ENCODE measurements at regions not wholly inside any gene's neighbourhood (a gene's known extent, or its start where the extent isn't known, plus 50 kb on each side); places are given as distances from the start of the nearest gene placed in this dataset.
"Not testable (repeated sequence)": the region's sequence is repeated elsewhere in the genome, so short reads cannot be mapped to it uniquely, and the experiment has no call there.

DNA sequence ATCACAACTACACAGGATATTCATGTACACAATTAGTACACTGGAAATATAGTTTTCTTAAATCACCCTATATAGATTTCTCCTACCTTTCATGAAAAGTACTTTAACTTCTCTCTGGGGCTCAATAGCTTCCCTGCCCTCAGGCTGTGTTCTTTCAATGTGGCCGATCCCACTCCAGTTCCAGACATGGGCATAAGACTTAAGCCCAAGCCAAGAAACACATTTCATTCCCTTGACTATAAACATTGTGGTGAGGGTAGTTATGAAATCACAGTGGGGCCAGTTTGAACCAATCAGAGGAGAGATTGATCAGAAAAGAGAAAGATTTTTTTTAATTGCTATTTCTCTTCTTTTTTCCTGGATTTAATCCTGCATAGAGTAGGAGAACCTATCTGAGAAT is 904.6 kb upstream of the SORCS1 start:
- H3K27me3 Mint-ChIP-seq: no peaks in the 10 kb centered on the region
- H3K9me3 Mint-ChIP-seq: peaks cover 11% of the 10 kb centered on the region

GRCh38 chr10:108064746-108065260 is 900.3 kb upstream of the SORCS1 start:
- DNase-seq: no peak
- H3K4me1 Mint-ChIP-seq (ENCODE audit: low read depth): no peaks in the 10 kb centered on the region
- H3K9me3 Mint-ChIP-seq: peaks cover 12% of the 10 kb centered on the region
- no peak overlapping the region for H3K4me3 Mint-ChIP-seq
- no peaks in the 10 kb centered on the region for H3K36me3 Mint-ChIP-seq (ENCODE audit: low read depth)
- H3K27ac Mint-ChIP-seq: no peak overlapping the region
- H3K27me3 Mint-ChIP-seq: no peaks in the 10 kb centered on the region

More for the DNA sequence above, 904.6 kb upstream of the SORCS1 start:
- Mint-ChIP-seq H3K36me3 (ENCODE audit: low read depth) (no peaks in the 10 kb centered on the region), H3K4me1 (ENCODE audit: low read depth) (no peaks in the 10 kb centered on the region), H3K4me3 (no peak overlapping the region), H3K27ac (no peak overlapping the region)
- no peak for DNase-seq

GRCh38 chr10:108060246-108060645 is 895.7 kb upstream of the SORCS1 start:
- Mint-ChIP-seq H3K4me3 (no peak overlapping the region), H3K27me3 (no peaks in the 10 kb centered on the region), H3K9me3 (peaks cover 21% of the 10 kb centered on the region), H3K36me3 (ENCODE audit: low read depth) (no peaks in the 10 kb centered on the region), H3K4me1 (ENCODE audit: low read depth) (no peaks in the 10 kb centered on the region), H3K27ac (no peak overlapping the region)
- DNase-seq: no peak

DNA sequence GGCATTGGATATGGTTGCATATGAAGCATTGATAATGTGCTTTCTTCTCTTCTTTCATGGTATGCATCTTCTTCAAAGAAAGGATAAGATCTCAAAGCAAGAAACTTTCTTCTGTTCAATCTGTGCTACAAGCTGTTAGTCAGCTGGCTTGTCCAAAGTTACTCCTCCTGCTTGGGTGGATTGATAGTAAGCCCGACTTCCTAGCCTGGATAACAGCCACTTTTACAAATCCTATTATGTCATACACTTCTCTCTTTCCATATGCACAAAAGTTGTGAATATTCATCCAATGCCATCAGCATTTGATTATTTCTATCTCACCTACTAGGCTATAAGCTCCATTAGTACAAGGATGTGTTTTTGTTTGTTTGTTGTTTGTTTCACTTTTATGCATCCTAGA is 891.0 kb upstream of the SORCS1 start:
- Mint-ChIP-seq H3K9me3 (peaks cover 22% of the 10 kb centered on the region), H3K4me1 (ENCODE audit: low read depth) (no peaks in the 10 kb centered on the region), H3K27ac (no peak overlapping the region), H3K4me3 (no peak overlapping the region), H3K27me3 (no peaks in the 10 kb centered on the region), H3K36me3 (ENCODE audit: low read depth) (no peaks in the 10 kb centered on the region)
- no peak for DNase-seq

GRCh38 chr10:108052981-108053380 is 888.5 kb upstream of the SORCS1 start:
- Mint-ChIP-seq H3K9me3 (peaks cover 15% of the 10 kb centered on the region), H3K4me3 (no peak overlapping the region), H3K4me1 (ENCODE audit: low read depth) (no peaks in the 10 kb centered on the region), H3K36me3 (ENCODE audit: low read depth) (no peaks in the 10 kb centered on the region), H3K27me3 (no peaks in the 10 kb centered on the region), H3K27ac (no peak overlapping the region)
- DNase-seq: no peak

- no peak overlapping the region for H3K27ac Mint-ChIP-seq
- no peaks in the 10 kb centered on the region for H3K4me1 Mint-ChIP-seq (ENCODE audit: low read depth)
- peaks cover 10% of the 10 kb centered on the region for H3K9me3 Mint-ChIP-seq
- no peak overlapping the region for H3K4me3 Mint-ChIP-seq
- no peaks in the 10 kb centered on the region for H3K36me3 Mint-ChIP-seq (ENCODE audit: low read depth)
- H3K27me3 Mint-ChIP-seq: no peaks in the 10 kb centered on the region
- DNase-seq: no peak
Observed at GRCh38 chr10:108051218-108051617, 886.7 kb upstream of the SORCS1 start.

- Mint-ChIP-seq H3K4me1 (ENCODE audit: low read depth) (no peaks in the 10 kb centered on the region), H3K9me3 (peaks cover 10% of the 10 kb centered on the region), H3K27ac (no peak overlapping the region), H3K27me3 (no peaks in the 10 kb centered on the region), H3K4me3 (no peak overlapping the region), H3K36me3 (ENCODE audit: low read depth) (no peaks in the 10 kb centered on the region)
- DNase-seq: no peak
Observed at GRCh38 chr10:108050626-108051025, 886.1 kb upstream of the SORCS1 start.

DNA sequence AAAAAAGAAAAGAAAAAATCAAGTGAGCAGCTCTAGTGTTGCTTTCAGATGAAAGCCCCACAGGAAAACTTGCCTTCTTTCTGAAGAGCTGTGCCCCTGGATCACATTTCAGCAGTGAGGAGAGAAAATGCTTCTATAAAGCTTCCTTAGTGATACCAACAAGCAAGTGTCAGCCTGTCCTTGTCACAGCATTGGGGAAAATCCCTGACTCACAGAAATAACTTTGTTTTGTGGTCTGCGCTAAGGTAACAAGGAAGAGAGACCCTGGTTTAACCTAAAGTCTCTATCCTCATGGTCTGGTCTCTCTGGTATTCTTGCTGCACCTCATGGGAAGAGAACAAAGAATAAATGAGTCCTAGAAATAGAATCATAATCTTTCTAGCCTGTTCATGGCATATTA is 885.2 kb upstream of the SORCS1 start:
- DNase-seq: no peak
- no peak overlapping the region for H3K4me3 Mint-ChIP-seq
- H3K27ac Mint-ChIP-seq: no peak overlapping the region
- peaks cover 14% of the 10 kb centered on the region for H3K9me3 Mint-ChIP-seq
- no peaks in the 10 kb centered on the region for H3K27me3 Mint-ChIP-seq
- no peaks in the 10 kb centered on the region for H3K36me3 Mint-ChIP-seq (ENCODE audit: low read depth)
- no peaks in the 10 kb centered on the region for H3K4me1 Mint-ChIP-seq (ENCODE audit: low read depth)

- H3K27ac Mint-ChIP-seq: no peak overlapping the region
- H3K4me1 Mint-ChIP-seq (ENCODE audit: low read depth): no peaks in the 10 kb centered on the region
- H3K4me3 Mint-ChIP-seq: no peak overlapping the region
- no peaks in the 10 kb centered on the region for H3K27me3 Mint-ChIP-seq
- H3K9me3 Mint-ChIP-seq: peaks cover 13% of the 10 kb centered on the region
- no peaks in the 10 kb centered on the region for H3K36me3 Mint-ChIP-seq (ENCODE audit: low read depth)
- no peak for DNase-seq
Observed at GRCh38 chr10:108048898-108049297, 884.4 kb upstream of the SORCS1 start.

GRCh38 chr10:108039821-108040584 is 875.5 kb upstream of the SORCS1 start:
- DNase-seq: no peak
- no peak overlapping the region for H3K27ac Mint-ChIP-seq
- no peaks in the 10 kb centered on the region for H3K27me3 Mint-ChIP-seq
- no peaks in the 10 kb centered on the region for H3K36me3 Mint-ChIP-seq (ENCODE audit: low read depth)
- H3K4me3 Mint-ChIP-seq: no peak overlapping the region
- peaks cover 24% of the 10 kb centered on the region for H3K9me3 Mint-ChIP-seq
- no peaks in the 10 kb centered on the region for H3K4me1 Mint-ChIP-seq (ENCODE audit: low read depth)

- H3K9me3 Mint-ChIP-seq: peaks cover 27% of the 10 kb centered on the region
- no peaks in the 10 kb centered on the region for H3K36me3 Mint-ChIP-seq (ENCODE audit: low read depth)
- no peaks in the 10 kb centered on the region for H3K27me3 Mint-ChIP-seq
- DNase-seq: no peak
- H3K27ac Mint-ChIP-seq: no peak overlapping the region
- no peaks in the 10 kb centered on the region for H3K4me1 Mint-ChIP-seq (ENCODE audit: low read depth)
- H3K4me3 Mint-ChIP-seq: no peak overlapping the region
Observed at GRCh38 chr10:108037061-108037460, 872.6 kb upstream of the SORCS1 start.

GRCh38 chr10:108036265-108036664 is 871.8 kb upstream of the SORCS1 start:
- no peak for DNase-seq
- Mint-ChIP-seq H3K9me3 (peaks cover 28% of the 10 kb centered on the region), H3K4me3 (no peak overlapping the region), H3K4me1 (ENCODE audit: low read depth) (no peaks in the 10 kb centered on the region), H3K27ac (no peak overlapping the region), H3K36me3 (ENCODE audit: low read depth) (no peaks in the 10 kb centered on the region), H3K27me3 (no peaks in the 10 kb centered on the region)

DNA sequence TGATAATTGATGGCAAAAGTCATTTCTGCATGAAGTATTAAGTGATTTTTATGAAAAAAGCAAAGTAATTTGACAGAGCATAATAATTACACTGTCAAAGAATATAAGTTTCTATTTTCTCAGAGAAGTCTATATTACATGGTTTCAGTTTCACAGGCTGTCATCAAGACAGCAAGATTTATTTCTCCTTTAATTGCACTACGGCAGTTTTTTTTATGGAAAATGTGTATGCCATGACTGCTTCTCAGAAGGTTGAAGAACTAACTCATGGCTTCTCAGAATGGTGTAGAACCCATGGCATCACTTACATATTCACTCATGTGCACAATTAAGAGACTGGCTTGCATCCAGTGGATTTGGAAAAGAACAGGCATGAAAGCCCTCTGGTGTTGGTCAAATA is 870.3 kb upstream of the SORCS1 start:
- no peaks in the 10 kb centered on the region for H3K4me1 Mint-ChIP-seq (ENCODE audit: low read depth)
- no peak for DNase-seq
- no peak overlapping the region for H3K27ac Mint-ChIP-seq
- H3K4me3 Mint-ChIP-seq: no peak overlapping the region
- H3K27me3 Mint-ChIP-seq: no peaks in the 10 kb centered on the region
- peaks cover 27% of the 10 kb centered on the region for H3K9me3 Mint-ChIP-seq
- no peaks in the 10 kb centered on the region for H3K36me3 Mint-ChIP-seq (ENCODE audit: low read depth)

GRCh38 chr10:108033518-108033917 is 869.0 kb upstream of the SORCS1 start:
- not testable (repeated sequence) for H3K4me3 Mint-ChIP-seq; DNase-seq; H3K4me1 Mint-ChIP-seq (ENCODE audit: low read depth); H3K36me3 Mint-ChIP-seq (ENCODE audit: low read depth); H3K27me3 Mint-ChIP-seq; H3K27ac Mint-ChIP-seq
- H3K9me3 Mint-ChIP-seq: peaks cover 25% of the 10 kb centered on the region

DNA sequence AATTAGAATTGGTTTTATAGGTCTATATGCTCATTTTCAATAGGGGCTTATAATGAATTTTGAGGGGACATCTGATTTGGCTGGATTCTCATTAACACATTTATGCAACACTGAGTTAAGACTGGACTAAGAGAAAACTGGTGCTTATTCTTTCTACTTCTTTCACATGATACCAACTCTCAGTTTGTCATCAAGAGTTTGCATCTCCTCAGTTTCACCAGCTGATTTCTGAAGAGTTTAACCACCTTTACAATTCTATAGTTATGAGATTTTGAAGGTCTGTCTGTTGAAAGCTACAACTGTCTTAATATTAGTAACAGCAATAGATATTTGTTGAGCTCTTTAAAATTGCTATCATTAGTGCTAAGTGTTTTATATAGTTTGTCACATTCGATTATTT is 867.0 kb upstream of the SORCS1 start:
- H3K27ac Mint-ChIP-seq: no peak overlapping the region
- no peak overlapping the region for H3K4me3 Mint-ChIP-seq
- H3K9me3 Mint-ChIP-seq: peaks cover 16% of the 10 kb centered on the region
- H3K36me3 Mint-ChIP-seq (ENCODE audit: low read depth): no peaks in the 10 kb centered on the region
- DNase-seq: no peak
- H3K4me1 Mint-ChIP-seq (ENCODE audit: low read depth): no peaks in the 10 kb centered on the region
- H3K27me3 Mint-ChIP-seq: no peaks in the 10 kb centered on the region

GRCh38 chr10:108014902-108015177 is 850.3 kb upstream of the SORCS1 start:
- Mint-ChIP-seq H3K4me1 (ENCODE audit: low read depth) (no peaks in the 10 kb centered on the region), H3K9me3 (peaks cover 14% of the 10 kb centered on the region), H3K4me3 (no peak overlapping the region), H3K27ac (no peak overlapping the region), H3K27me3 (no peaks in the 10 kb centered on the region), H3K36me3 (ENCODE audit: low read depth) (no peaks in the 10 kb centered on the region)
- no peak for DNase-seq
